ELR (cell line): ENCODE measurements at regions not wholly inside any gene's neighbourhood (a gene's known extent, or its start where the extent isn't known, plus 50 kb on each side); places are given as distances from the start of the nearest gene placed in this dataset.
"Not testable (repeated sequence)": the region's sequence is repeated elsewhere in the genome, so short reads cannot be mapped to it uniquely, and the experiment has no call there.

Source experiments
- DNase-seq: peaks from one replicate; pipeline ENCODE4 v3.0.0-alpha.2; 2015; ENCODE audit warnings: low read depth

DNA sequence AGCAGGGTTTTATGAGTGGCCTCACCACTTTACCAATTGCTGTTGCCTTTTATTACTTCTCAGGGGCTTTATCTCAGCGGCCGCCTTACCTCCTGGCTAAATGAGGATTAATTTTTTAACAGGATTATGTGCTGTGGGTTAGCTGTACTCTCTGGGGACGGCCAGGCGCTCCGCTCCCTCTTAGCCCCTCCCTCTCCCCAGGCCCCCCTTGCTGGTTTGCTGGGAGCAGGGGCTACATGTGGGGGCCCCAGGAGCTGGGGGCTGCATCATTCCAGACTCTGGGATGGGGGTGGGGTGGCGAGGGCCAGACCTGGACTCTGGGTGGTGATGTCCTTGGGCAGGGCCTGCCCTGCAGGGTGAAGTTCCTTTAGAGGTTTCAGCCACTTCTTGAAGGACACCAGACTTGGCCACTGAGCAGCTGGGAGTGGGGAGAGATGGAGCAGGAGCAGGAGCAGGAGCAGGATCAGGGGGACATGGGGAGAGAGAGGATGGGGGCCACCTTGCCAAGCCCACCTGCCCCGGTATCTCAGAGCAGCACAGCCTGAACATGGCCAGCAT lies 196.1 kb downstream of the GOLGA6L6 start:
- no peak for DNase-seq

GRCh38 chr15:20344601-20345400 lies 196.8 kb downstream of the GOLGA6L6 start:
- DNase-seq: no peak

- DNase-seq: not testable (repeated sequence)
These were observed 198.0 kb downstream of the GOLGA6L6 start for GRCh38 chr15:20343395-20344211.

- DNase-seq: not testable (repeated sequence)
These were observed 198.8 kb downstream of the GOLGA6L6 start for GRCh38 chr15:20342601-20343394.

GRCh38 chr15:20341901-20342600 lies 199.5 kb downstream of the GOLGA6L6 start:
- no peak for DNase-seq

DNA sequence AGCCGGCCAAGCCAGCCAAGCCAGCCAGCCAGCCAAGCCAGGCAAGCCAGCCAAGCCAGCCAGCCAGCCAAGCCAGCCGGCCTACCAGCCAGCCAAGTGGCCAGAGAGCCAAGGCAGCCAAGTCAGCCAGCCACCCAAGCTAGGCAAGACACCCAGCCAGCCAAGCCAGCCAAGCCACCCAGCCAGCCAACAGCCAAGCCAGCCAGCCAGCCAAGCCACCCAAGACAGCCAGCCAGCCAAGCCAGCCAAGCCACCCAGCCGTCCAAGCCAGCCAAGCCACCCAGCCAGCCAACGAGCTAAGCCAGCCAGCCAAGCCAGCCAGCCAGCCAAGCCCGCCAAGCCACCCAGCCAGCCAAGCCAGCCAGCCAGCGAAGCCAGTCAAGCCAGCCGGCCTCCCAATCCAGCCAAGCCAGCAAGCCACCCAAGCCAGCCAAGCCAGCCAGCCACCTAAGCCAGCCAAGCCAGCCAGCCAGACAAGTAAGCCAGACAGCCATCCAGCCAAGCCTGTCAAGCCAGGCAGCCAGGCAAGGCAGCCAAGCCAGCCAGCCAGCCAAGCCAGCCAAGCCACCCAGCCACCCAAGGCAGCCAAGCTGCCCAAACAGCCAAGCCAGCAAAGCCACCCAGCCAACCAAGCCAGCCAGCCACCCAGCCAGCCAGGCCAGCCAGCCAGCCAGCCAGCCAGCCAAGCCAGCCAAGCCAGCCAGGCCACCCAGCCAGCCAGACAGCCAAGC lies 200.5 kb downstream of the GOLGA6L6 start:
- no peak for DNase-seq

- DNase-seq: no peak
These were observed 201.2 kb downstream of the GOLGA6L6 start for GRCh38 chr15:20340331-20340811.

DNA sequence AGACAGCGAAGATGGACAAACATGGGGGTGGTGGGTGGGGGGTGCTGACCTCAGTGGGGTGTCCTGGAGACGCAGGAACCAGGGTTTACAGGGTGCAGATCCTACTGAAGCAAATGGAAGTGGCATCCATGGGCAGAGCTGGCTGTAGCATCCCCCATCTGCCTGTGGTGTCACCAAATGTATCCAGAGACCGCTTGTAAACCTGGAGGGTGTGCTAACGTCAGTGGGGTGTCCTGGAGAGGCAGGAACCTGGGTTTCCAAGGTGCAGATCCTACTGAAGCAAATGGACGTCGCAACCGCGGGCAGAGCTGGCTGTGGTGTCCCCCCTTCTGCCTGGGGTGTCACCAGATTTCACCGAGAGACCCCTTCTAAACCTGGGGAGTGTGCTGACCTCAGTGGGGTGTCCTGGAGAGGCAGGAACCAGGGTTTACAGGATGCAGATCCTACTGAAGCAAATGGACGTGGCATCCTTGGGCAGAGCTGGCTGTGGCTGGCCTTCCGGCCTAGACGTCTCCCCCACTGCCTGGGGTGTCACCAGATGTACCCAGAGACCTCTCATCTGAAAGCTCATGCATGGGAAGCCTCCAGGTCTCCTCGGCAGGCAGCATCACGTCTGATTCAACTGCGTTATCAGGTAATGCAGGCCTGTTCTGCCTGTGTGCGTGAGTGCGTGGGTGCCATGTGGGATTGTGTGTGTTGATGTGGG lies 202.4 kb downstream of the GOLGA6L6 start:
- DNase-seq: not testable (repeated sequence)

DNA sequence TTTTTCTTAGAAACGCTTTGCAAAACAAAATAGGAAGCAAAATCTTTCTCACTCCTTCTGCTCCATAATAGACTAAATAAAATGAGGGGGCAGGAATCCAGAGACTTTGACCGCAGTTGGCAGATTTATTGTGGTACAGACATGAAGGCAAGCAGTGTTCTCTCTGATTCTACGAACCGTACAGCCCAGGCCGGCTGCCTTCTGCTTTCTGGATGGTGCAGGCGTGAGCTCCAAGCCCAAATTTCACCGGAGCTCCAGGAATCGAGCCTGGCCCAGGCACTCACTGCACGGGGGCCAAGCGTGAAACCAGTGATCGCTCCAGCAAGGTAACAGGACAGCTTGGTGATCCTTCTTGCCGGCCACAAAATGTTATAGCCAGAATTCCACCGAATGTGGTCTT lies 202.9 kb downstream of the GOLGA6L6 start:
- not testable (repeated sequence) for DNase-seq

DNA sequence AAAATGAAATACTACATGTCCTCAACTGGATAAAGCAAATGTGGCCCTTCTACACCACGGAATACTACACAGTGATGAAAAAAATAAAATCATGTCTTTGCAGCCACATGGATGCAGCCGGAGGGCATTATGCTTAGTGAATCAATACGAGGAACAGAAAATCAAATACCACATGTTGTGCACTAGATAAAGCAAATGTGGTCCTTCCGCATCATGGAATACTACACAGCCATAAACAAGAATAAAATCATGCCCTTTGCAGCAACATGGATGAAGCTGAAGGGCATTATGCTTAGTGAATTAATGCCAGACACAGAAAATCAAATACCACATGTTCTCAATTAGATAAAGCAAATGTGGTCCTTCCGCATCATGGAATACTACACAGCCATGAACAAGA lies 204.4 kb downstream of the GOLGA6L6 start:
- DNase-seq: not testable (repeated sequence)

GRCh38 chr15:20334451-20334850 lies 207.1 kb downstream of the GOLGA6L6 start:
- DNase-seq: not testable (repeated sequence)

DNA sequence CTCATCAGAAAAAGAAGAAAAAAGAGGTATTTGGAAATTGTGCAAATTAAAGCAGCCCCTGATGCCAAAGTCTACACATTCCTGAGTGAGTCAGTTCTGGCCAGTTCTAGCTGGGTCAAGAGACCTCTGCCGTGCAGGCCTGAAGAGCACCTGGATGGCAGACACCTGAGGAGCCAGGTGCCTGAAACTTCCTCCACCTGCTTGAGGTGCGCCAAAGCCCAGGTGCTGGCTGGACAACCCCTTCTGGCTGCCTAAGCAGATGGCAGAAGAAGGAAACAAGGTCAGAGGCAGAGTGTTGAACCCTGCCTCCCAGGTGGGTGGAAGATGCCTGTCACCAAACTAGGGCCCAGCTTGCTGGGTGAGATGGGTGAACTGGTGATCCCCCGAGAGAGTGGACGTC lies 215.8 kb downstream of the GOLGA6L6 start:
- DNase-seq: not testable (repeated sequence)

- not testable (repeated sequence) for DNase-seq
These were observed 224.5 kb downstream of the GOLGA6L6 start for GRCh38 chr15:20317132-20317531.

GRCh38 chr15:20311014-20311680 lies 230.5 kb downstream of the GOLGA6L6 start:
- DNase-seq: not testable (repeated sequence)

DNA sequence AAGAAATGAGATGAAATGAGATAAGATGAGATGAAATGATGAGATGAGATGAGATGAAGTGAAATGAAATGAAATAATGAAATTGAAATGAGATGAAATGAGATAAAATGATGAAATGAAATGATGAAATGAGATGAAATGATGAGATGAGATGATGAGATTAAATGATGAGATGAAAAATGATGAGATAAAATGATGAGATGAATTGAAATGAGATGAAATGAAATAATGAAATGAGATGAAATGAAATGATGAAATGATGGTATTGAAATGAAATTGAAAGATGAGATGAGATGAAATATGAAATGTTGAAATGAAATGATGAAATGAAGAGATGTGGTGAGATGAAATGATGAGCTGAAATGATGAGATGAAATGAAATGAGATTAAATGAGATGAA lies 231.0 kb downstream of the GOLGA6L6 start:
- no peak for DNase-seq

DNA sequence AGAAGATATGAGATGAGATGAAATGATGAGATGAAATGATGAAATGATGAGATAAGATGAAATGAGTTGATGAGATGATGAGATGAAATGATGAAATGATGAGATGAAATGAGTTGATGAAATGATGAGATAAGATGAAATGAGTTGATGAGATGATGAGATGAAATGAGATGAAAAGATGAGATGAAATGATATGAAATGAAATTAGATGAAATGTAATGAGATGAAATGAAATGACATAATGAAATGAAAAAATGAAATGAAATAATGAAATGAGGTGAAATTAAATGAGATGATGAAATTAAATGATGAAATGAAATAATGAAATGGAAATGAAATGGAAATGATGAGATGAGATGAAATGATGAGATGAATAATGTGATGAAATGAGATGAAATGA lies 231.6 kb downstream of the GOLGA6L6 start:
- DNase-seq: not testable (repeated sequence)

- DNase-seq: not testable (repeated sequence)
These were observed 232.2 kb downstream of the GOLGA6L6 start for GRCh38 chr15:20309395-20309794.

DNA sequence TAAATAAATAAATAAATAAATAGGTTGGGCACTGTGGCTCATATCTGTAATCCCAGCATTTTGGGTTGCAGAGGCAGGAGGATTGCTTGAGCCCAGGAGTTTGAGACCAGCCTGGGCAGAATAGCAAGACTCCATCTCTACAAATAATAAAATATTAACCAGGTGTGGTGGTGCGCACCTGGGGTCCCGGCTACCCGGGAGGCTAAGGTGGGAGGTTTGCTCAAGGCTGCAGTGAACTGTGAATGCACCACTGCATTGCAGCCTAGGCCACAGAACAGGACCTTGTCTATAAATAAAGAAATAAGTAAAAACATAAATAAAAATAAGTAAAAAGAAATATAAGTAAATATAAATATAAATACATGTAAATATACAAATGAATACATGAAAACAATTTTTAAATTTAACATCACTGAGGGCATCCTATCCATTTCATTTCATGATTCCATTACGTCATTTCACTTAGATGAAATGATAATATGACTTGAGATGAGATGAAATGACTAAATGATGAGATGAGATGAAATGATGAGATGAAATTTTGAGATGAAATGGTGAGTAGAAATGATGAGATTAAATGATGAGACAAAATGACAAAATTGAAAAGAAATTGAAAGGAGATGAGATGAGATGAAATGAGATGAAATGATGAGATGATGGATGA lies 233.4 kb downstream of the GOLGA6L6 start:
- DNase-seq: not testable (repeated sequence)

DNA sequence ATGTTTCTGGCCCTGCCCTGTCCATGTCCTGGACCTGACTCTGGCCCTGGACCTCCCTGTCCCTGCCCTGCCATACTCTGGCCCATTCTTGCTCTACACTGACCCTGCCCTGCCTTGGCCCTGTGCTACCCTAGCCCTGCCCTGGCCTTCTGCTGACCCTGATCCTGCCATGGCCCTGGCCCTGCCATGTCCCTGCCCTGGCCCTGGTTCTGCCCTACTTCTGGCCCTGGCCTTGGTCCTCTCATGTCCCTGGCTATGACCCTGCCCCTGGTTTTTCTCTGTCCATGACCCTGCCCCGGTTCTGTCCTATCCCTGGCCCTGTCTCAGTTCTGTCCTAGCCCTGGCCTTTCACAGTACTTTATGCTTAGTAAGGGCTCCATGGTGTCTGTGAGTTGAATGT lies 234.5 kb downstream of the GOLGA6L6 start:
- DNase-seq: not testable (repeated sequence)
